ENCODE measurements at regions not wholly inside any gene's neighbourhood (a gene's known extent, or its start where the extent isn't known, plus 50 kb on each side); places are given as distances from the start of the nearest gene placed in this dataset.

- WGBS, 2 experiments (ENCODE audit: extremely low coverage in 1 of 2, insufficient coverage in 1 of 2, insufficient read length in 1 of 2, insufficient replicate concordance in 2 of 2, low coverage in 1 of 2, low lambda C conversion rate in 2 of 2, missing lambda C conversion rate in 1 of 2): 67% methylated on average over 1 of the region's 1 CpG; no CpG with 5 or more reads in 1 of the 2 experiments
- no peak overlapping the region for H2AK5ac ChIP-seq (ENCODE audit: low read depth, low read length)
- no peaks in the 10 kb centered on the region for H3K27me3 ChIP-seq (replicated peaks in 1 of 4; ENCODE audit: control insufficient read depth in 3 of 4, extremely low read depth in 1 of 4, insufficient read depth in 3 of 4, low read length in 3 of 4)
- H3K9ac ChIP-seq (replicated peaks in 1 of 4; ENCODE audit: extremely low read depth in 1 of 4, low read depth in 3 of 4, low read length in 3 of 4): no peak overlapping the region
- 0 out of 7 replicates have a peak, but pooled peaks cover 0 to 2% (median 0%) of the 10 kb centered on the region in 4 experiments for H3K4me1 ChIP-seq (replicated peaks in 1 of 4; ENCODE audit: control insufficient read depth in 3 of 4, insufficient read depth in 4 of 4, low read length in 3 of 4)
- no peaks in the 10 kb centered on the region for H3K23me2 ChIP-seq (ENCODE audit: low read depth, low read length)
- H2BK12ac ChIP-seq (ENCODE audit: low read depth, low read length): no peak overlapping the region
- H3K23ac ChIP-seq (ENCODE audit: insufficient read length): no peak overlapping the region
- POLR2A ChIA-PET (ENCODE audit: partially characterized antibody): no interaction called here
- no peak overlapping the region; the same call in 1 of the 2 replicates for H3K27ac ChIP-seq (ENCODE audit: low read depth, low read length)
- H2BK15ac ChIP-seq (ENCODE audit: low read length): no peak overlapping the region
- no peak overlapping the region for H3K14ac ChIP-seq (ENCODE audit: insufficient read length)
- 0 out of 2 replicates have a peak overlapping the region, but pooled peaks have one; percentile 57 for H2AFZ ChIP-seq (ENCODE audit: low read length)
- H2BK5ac ChIP-seq (ENCODE audit: low read depth, low read length): no peak overlapping the region
- no peak overlapping the region for H2BK20ac ChIP-seq (ENCODE audit: low read length)
- H3K4me2 ChIP-seq (ENCODE audit: insufficient read depth in 1 of 2, low read depth in 2 of 2, low read length in 2 of 2): no peak overlapping the region
- no peaks in the 10 kb centered on the region for H3K79me1 ChIP-seq (ENCODE audit: low read depth, low read length)
- H3K18ac ChIP-seq (ENCODE audit: extremely low read depth, low read length): no peak overlapping the region
- no peaks in the 10 kb centered on the region for H3K79me2 ChIP-seq (ENCODE audit: control insufficient read depth in 1 of 2, insufficient read depth in 2 of 2, low read length in 2 of 2)
- no peak overlapping the region for H4K5ac ChIP-seq (ENCODE audit: insufficient read length, low read depth, low read length)
- no peaks in the 10 kb centered on the region; a peak in 1 of 8 replicates for H3K36me3 ChIP-seq (ENCODE audit: control insufficient read depth in 2 of 4, insufficient read depth in 4 of 4, low read length in 3 of 4)
- no peak overlapping the region for H4K91ac ChIP-seq (replicated peaks; ENCODE audit: insufficient read length, low read length)
- no peak for TF ChIP-seq MAX (IDR thresholded peaks at IDR 0.05)
- no peak for TF ChIP-seq SP2 (IDR thresholded peaks at IDR 0.05; ENCODE audit: low read length)
- no peak for TF ChIP-seq CTBP2 (IDR thresholded peaks at IDR 0.05; ENCODE audit: borderline replicate concordance, insufficient read depth, insufficient read length, low read length)
- TF ChIP-seq SP4 (IDR thresholded peaks at IDR 0.05; ENCODE audit: low read length): no peak
- no peak for TF ChIP-seq RAD21 (IDR thresholded peaks at IDR 0.05 in 1 of 2, conservative IDR thresholded peaks at IDR 0.05 in 1 of 2; ENCODE audit: low read depth in 2 of 2, low read length in 2 of 2)
- TF ChIP-seq HDAC2 (IDR thresholded peaks at IDR 0.05; ENCODE audit: borderline replicate concordance in 1 of 2, low read depth in 2 of 2, low read length in 2 of 2): no peak
- no peak for TF ChIP-seq EGR1 (IDR thresholded peaks at IDR 0.05; ENCODE audit: borderline replicate concordance, low read depth, low read length)
- no peak for TF ChIP-seq ASH2L (IDR thresholded peaks at IDR 0.05; ENCODE audit: low read length)
- TF ChIP-seq CHD2 (IDR thresholded peaks at IDR 0.05; ENCODE audit: low read length): no peak
- TF ChIP-seq JUND (IDR thresholded peaks at IDR 0.05; ENCODE audit: low read length): no peak
- no peak for TF ChIP-seq BACH1 (IDR thresholded peaks at IDR 0.05; ENCODE audit: low read length)
- TF ChIP-seq BRCA1 (IDR thresholded peaks at IDR 0.05; ENCODE audit: low read depth, low read length): no peak
- TF ChIP-seq RXRA (IDR thresholded peaks at IDR 0.05; ENCODE audit: insufficient read depth, low read depth, low read length): no peak
- TF ChIP-seq SIX5 (IDR thresholded peaks at IDR 0.05; ENCODE audit: low read depth, low read length): no peak
- no peak overlapping the region for H3K56ac ChIP-seq (replicated peaks; ENCODE audit: insufficient read length, low read depth, low read length)
- no peak overlapping the region for H4K8ac ChIP-seq (ENCODE audit: extremely low read depth, insufficient read depth, low read length)
- no peak overlapping the region for H3K4ac ChIP-seq (replicated peaks; ENCODE audit: insufficient read length, low read depth, low read length)
- DNase-seq (ENCODE audit: low read depth in 1 of 2, low spot score in 2 of 2) (no peak), FAIRE-seq (no peak)
- CTCF ChIA-PET (ENCODE audit: partially characterized antibody): no interaction called here
- H3K4me3 ChIP-seq (ENCODE audit: extremely low read depth in 1 of 4, insufficient read depth in 2 of 4, low read depth in 3 of 4, low read length in 4 of 4): no peak overlapping the region
- H2BK120ac ChIP-seq (replicated peaks; ENCODE audit: low read depth, low read length): no peak overlapping the region
- H3K9me3 ChIP-seq (ENCODE audit: insufficient read depth in 2 of 2, low read depth in 1 of 2, low read length in 1 of 2): peaks cover 3 to 6% of the 10 kb centered on the region in 2 experiments; a peak in 2 of 4 replicates
- no peaks in the 10 kb centered on the region for H4K20me1 ChIP-seq (replicated peaks in 1 of 2; ENCODE audit: control insufficient read depth in 1 of 2, insufficient read depth in 2 of 2, low read length in 2 of 2)
These were observed 201.0 kb upstream of the EYS start for GRCh38 chr6:65908065-65908464.

Data from H1 (cell line).